ENCODE measurements at regions not wholly inside any gene's neighbourhood (a gene's known extent, or its start where the extent isn't known, plus 50 kb on each side); places are given as distances from the start of the nearest gene placed in this dataset.
"Not testable (repeated sequence)": the region's sequence is repeated elsewhere in the genome, so short reads cannot be mapped to it uniquely, and the experiment has no call there.

DNA sequence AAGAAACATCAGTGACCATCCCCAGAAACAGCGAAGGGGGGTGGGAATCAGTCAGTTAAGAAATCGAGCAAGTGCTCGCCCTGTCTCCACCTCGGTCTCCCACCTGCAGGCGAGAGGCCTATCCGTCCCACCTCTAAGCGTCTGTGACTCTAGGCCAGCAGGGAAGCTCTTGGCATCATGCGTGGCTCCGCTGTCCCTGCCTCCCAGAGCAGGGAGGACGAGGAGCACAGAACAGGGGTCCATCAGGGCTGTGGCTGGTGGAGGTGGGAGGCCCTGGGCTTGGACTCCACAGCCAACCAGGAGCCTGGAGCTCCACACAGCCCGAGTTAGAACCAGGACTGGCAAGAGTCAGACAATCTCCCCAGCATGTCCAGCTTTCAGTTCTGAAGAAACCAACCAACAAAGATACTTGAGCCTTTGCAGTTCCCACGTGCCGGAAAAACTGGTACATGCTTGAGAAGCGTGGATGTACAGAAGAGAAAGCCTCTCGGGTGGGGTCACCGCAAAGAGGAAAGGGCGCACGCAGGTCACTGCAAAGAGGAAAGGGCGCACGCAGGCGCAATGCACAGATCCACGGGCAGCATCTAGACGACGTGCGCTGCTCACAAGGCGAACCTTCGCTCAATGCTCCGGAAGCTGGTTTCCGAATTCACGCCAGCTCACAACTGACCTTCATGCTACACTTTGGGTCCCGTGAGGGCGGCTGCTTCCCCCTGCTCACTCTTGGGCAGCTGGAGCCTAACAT, 104.5 kb upstream of the ALKAL2 start:
- ChIA-PET CTCF (no interaction called here), POLR2A (interaction anchor here (0.8 kb wide), 1 partner anchor 38 kb away, joined by 3 read pairs; no protein-coding TSS in a partner anchor)
- Mint-ChIP-seq H3K27ac (no peak overlapping the region), H3K4me3 (no peak overlapping the region), H3K4me1 (ENCODE audit: low read depth) (peaks cover 11% of the 10 kb centered on the region), H3K27me3 (no peaks in the 10 kb centered on the region), H3K36me3 (ENCODE audit: low read depth) (no peaks in the 10 kb centered on the region), H3K9me3 (no peaks in the 10 kb centered on the region)
- ATAC-seq (ENCODE audit: poor library complexity) (no peak), DNase-seq (no peak)
- Histone ChIP-seq H3K36me3 (ENCODE audit: insufficient read depth, low read length) (no peaks in the 10 kb centered on the region), H3K9me3 (ENCODE audit: control insufficient read depth in 1 of 2, insufficient read depth in 1 of 2, low read length in 2 of 2) (no peaks in the 10 kb centered on the region), H3K27ac (ENCODE audit: low read depth in 1 of 2, low read length in 2 of 2) (no peak overlapping the region), H3K4me1 (ENCODE audit: insufficient read depth, low read length) (peaks cover 24% of the 10 kb centered on the region), H3K27me3 (ENCODE audit: control insufficient read depth in 1 of 2, insufficient read depth in 2 of 2, low read length in 2 of 2) (no peaks in the 10 kb centered on the region), H3K4me3 (ENCODE audit: low read length) (no peak overlapping the region)
- intact Hi-C loops (cut with DNase I, micrococcal nuclease), result loop anchor here in 1 of 2 experiments (10.0 kb wide), 1 partner anchor 128 kb away; the partner anchor contains the start of genes ACP1 and SH3YL1
- TF ChIP-seq, protein P1, sequence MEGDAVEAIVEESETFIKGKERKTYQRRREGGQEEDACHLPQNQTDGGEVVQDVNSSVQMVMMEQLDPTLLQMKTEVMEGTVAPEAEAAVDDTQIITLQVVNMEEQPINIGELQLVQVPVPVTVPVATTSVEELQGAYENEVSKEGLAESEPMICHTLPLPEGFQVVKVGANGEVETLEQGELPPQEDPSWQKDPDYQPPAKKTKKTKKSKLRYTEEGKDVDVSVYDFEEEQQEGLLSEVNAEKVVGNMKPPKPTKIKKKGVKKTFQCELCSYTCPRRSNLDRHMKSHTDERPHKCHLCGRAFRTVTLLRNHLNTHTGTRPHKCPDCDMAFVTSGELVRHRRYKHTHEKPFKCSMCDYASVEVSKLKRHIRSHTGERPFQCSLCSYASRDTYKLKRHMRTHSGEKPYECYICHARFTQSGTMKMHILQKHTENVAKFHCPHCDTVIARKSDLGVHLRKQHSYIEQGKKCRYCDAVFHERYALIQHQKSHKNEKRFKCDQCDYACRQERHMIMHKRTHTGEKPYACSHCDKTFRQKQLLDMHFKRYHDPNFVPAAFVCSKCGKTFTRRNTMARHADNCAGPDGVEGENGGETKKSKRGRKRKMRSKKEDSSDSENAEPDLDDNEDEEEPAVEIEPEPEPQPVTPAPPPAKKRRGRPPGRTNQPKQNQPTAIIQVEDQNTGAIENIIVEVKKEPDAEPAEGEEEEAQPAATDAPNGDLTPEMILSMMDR (IDR thresholded peaks at IDR 0.05), result no peak

DNA sequence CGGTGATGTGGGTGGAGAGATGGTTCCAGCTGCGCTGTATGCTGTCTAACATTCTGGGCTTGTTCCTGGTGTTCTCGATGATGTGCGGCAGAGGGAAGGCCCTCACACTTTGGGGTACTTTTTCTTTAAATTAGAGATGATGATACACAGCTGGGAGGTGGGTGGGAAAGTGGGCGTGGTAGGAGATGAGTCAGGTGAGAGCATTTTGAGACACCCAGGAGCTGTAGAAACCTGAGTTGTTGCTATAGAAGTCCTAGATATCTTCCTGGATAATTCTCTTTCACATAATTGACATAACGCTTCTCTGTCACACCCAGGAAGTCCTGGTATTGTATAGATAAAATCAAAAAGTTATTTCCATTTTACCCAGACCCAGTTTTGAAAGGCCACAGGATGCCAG, 103.8 kb upstream of the ALKAL2 start:
- POLR2A ChIA-PET, result interaction anchor here (0.8 kb wide), 1 partner anchor 38 kb away, joined by 3 read pairs; no protein-coding TSS in a partner anchor
- CTCF ChIA-PET, result no interaction called here

DNA sequence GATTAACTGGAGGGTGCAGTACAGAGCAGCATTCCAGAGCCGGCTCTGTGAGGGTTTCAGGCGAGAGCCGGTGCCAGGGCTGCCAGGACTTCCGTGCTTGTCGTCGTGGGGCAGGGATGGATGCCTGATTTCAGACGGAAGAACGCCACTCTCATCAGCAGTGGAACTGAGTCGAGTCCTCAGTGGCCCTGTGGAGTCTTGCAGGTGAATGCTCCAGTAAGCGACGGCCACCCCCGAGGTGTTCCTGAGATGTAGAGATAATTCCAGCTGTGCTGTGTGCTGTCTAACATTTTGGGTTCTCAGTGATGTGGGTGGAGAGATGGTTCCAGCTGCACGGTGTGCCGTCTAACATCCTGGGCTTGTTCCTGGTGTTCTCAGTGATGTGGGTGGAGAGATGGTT, 103.1 kb upstream of the ALKAL2 start:
- intact Hi-C loops (cut with DNase I, micrococcal nuclease), result loop anchor here in 1 of 2 experiments (10.0 kb wide), 1 partner anchor 126 kb away; the partner anchor contains the start of genes ACP1 and SH3YL1
- Histone ChIP-seq H3K27me3 (ENCODE audit: control insufficient read depth in 1 of 2, insufficient read depth in 2 of 2, low read length in 2 of 2) (no peaks in the 10 kb centered on the region), H3K27ac (ENCODE audit: low read depth in 1 of 2, low read length in 2 of 2) (no peak overlapping the region), H3K9me3 (ENCODE audit: control insufficient read depth in 1 of 2, insufficient read depth in 1 of 2, low read length in 2 of 2) (no peaks in the 10 kb centered on the region), H3K4me3 (ENCODE audit: low read length) (no peak overlapping the region), H3K4me1 (ENCODE audit: insufficient read depth, low read length) (peaks cover 24% of the 10 kb centered on the region), H3K36me3 (ENCODE audit: insufficient read depth, low read length) (no peaks in the 10 kb centered on the region)
- DNase-seq, result no peak
- Mint-ChIP-seq H3K9me3 (no peaks in the 10 kb centered on the region), H3K4me3 (no peak overlapping the region), H3K4me1 (ENCODE audit: low read depth) (peaks cover 11% of the 10 kb centered on the region), H3K27ac (no peak overlapping the region), H3K27me3 (no peaks in the 10 kb centered on the region), H3K36me3 (ENCODE audit: low read depth) (no peaks in the 10 kb centered on the region)
- POLR2A ChIA-PET, result no interaction called here
- CTCF ChIA-PET, result no interaction called here
- TF ChIP-seq, protein P1 (IDR thresholded peaks at IDR 0.05), result no peak
- ATAC-seq (ENCODE audit: poor library complexity), result no peak

More for the DNA sequence above, 103.8 kb upstream of the ALKAL2 start:
- ATAC-seq (ENCODE audit: poor library complexity) (no peak), DNase-seq (no peak)
- intact Hi-C loops (cut with DNase I, micrococcal nuclease), result loop anchor here in 1 of 2 experiments (10.0 kb wide), 1 partner anchor 127 kb away; the partner anchor contains the start of genes ACP1 and SH3YL1
- H3K4me1 ChIP-seq (ENCODE audit: insufficient read depth, low read length), result peaks cover 24% of the 10 kb centered on the region
- no peaks in the 10 kb centered on the region for H3K9me3 Mint-ChIP-seq
- no peaks in the 10 kb centered on the region for H3K36me3 Mint-ChIP-seq (ENCODE audit: low read depth)
- H3K4me1 Mint-ChIP-seq (ENCODE audit: low read depth), result peaks cover 11% of the 10 kb centered on the region
- H3K4me3 Mint-ChIP-seq, result no peak overlapping the region
- H3K27ac ChIP-seq (ENCODE audit: low read depth in 1 of 2, low read length in 2 of 2), result no peak overlapping the region
- H3K27ac Mint-ChIP-seq, result no peak overlapping the region
- no peak overlapping the region for H3K4me3 ChIP-seq (ENCODE audit: low read length)
- H3K36me3 ChIP-seq (ENCODE audit: insufficient read depth, low read length), result no peaks in the 10 kb centered on the region
- TF ChIP-seq, protein P1 (IDR thresholded peaks at IDR 0.05), result no peak
- no peaks in the 10 kb centered on the region for H3K27me3 ChIP-seq (ENCODE audit: control insufficient read depth in 1 of 2, insufficient read depth in 2 of 2, low read length in 2 of 2)
- H3K27me3 Mint-ChIP-seq, result no peaks in the 10 kb centered on the region
- no peaks in the 10 kb centered on the region for H3K9me3 ChIP-seq (ENCODE audit: control insufficient read depth in 1 of 2, insufficient read depth in 1 of 2, low read length in 2 of 2)

DNA sequence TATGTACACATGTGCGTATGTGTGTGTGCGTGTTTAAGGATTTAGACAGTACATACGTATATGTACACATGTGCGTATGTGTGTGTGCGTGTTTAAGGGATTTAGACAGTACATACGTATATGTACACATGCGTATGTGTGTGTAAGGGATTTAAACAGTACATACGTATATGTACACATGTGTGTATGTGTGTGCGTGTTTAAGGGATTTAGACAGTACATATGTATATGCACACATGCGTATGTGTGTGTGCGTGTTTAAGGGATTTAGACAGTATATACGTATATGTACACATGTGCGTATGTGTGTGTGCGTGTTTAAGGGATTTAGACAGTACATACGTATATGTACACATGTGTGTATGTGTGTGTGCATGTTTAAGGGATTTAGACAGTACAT, 102.1 kb upstream of the ALKAL2 start:
- H3K4me3 Mint-ChIP-seq; H3K36me3 Mint-ChIP-seq (ENCODE audit: low read depth); DNase-seq; H3K9me3 Mint-ChIP-seq; H3K27ac ChIP-seq (ENCODE audit: low read depth in 1 of 2, low read length in 2 of 2); CTCF ChIA-PET; H3K4me3 ChIP-seq (ENCODE audit: low read length); H3K9me3 ChIP-seq (ENCODE audit: control insufficient read depth in 1 of 2, insufficient read depth in 1 of 2, low read length in 2 of 2); POLR2A ChIA-PET; H3K27ac Mint-ChIP-seq; H3K27me3 Mint-ChIP-seq; ATAC-seq (ENCODE audit: poor library complexity); H3K36me3 ChIP-seq (ENCODE audit: insufficient read depth, low read length); H3K27me3 ChIP-seq (ENCODE audit: control insufficient read depth in 1 of 2, insufficient read depth in 2 of 2, low read length in 2 of 2): not testable (repeated sequence)
- intact Hi-C loops (cut with DNase I, micrococcal nuclease), result loop anchor here in 1 of 2 experiments (10.0 kb wide), 1 partner anchor 125 kb away; the partner anchor contains the start of genes ACP1 and SH3YL1
- H3K4me1 Mint-ChIP-seq (ENCODE audit: low read depth), result peaks cover 11% of the 10 kb centered on the region
- peaks cover 23% of the 10 kb centered on the region for H3K4me1 ChIP-seq (ENCODE audit: insufficient read depth, low read length)

DNA sequence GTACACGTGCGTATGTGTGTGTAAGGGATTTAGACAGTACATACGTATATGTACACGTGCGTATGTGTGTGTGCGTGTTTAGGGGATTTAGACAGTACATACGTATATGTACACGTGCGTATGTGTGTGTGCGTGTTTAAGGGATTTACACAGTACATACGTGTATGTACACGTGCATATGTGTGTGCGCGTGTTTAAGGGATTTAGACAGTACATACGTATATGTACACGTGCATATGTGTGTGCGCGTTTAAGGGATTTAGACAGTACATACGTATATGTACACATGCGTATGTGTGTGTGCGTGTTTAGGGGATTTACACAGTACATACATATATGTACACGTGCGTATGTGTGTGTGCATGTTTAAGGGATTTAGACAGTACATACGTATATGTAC, 100.9 kb upstream of the ALKAL2 start:
- CTCF ChIA-PET, H3K4me3 Mint-ChIP-seq: not testable (repeated sequence)

More for the DNA sequence above, 100.9 kb upstream of the ALKAL2 start:
- H3K27me3 ChIP-seq (ENCODE audit: control insufficient read depth in 1 of 2, insufficient read depth in 2 of 2, low read length in 2 of 2); H3K9me3 ChIP-seq (ENCODE audit: control insufficient read depth in 1 of 2, insufficient read depth in 1 of 2, low read length in 2 of 2); H3K4me1 Mint-ChIP-seq (ENCODE audit: low read depth); H3K27ac Mint-ChIP-seq; H3K36me3 Mint-ChIP-seq (ENCODE audit: low read depth); H3K27ac ChIP-seq (ENCODE audit: low read depth in 1 of 2, low read length in 2 of 2); POLR2A ChIA-PET; H3K27me3 Mint-ChIP-seq; H3K4me3 ChIP-seq (ENCODE audit: low read length); H3K9me3 Mint-ChIP-seq; DNase-seq; intact Hi-C loops (cut with DNase I, micrococcal nuclease); ATAC-seq (ENCODE audit: poor library complexity); H3K36me3 ChIP-seq (ENCODE audit: insufficient read depth, low read length): not testable (repeated sequence)
- H3K4me1 ChIP-seq (ENCODE audit: insufficient read depth, low read length), result peaks cover 12% of the 10 kb centered on the region

Measured in CD4-positive, alpha-beta T cell (primary cell).